H1 (cell line): ENCODE measurements at regions not wholly inside any gene's neighbourhood (a gene's known extent, or its start where the extent isn't known, plus 50 kb on each side); places are given as distances from the start of the nearest gene placed in this dataset.

Experiments
- CTCF ChIA-PET: fragments of 300-600 bp; sonication (Branson Sonifier 250); formaldehyde crosslinking; loops from one replicate; lab custom pipeline; 2021; ENCODE audit not compliant: partially characterized antibody; lab: Charles Lee
- POLR2A ChIA-PET: fragments of 300-600 bp; sonication (Branson Sonifier 250); formaldehyde crosslinking; loops from one replicate; lab custom pipeline; 2021; ENCODE audit warnings: inconsistent platforms; ENCODE audit not compliant: partially characterized antibody; lab: Charles Lee
- DNase-seq, 2 experiments: peaks; one replicate each; pipeline versions ENCODE4 v3.0.0 to v3.0.0-alpha.2; 2010 to 2022; ENCODE audit warnings: low spot score in 2 of 2, low read depth in 1 of 2, mixed read lengths in 1 of 2
- FAIRE-seq: peaks from 2 replicates; lab custom pipeline; 2011; peaks lifted over from hg19 to GRCh38; lab: Jason Lieb, UNC
- H2AFZ ChIP-seq: 2 replicates; pipeline ENCODE4 v1.8.1; 2012; ENCODE audit warnings: low read length, inconsistent platforms
- H2AK5ac ChIP-seq: 2 replicates; pipeline ENCODE4 v1.6.1; 2013; ENCODE audit warnings: low read depth, low read length
- H2BK120ac ChIP-seq: replicated peaks from 2 replicates; pipeline ENCODE3; 2013; ENCODE audit warnings: low read depth, low read length, inconsistent platforms
- H2BK12ac ChIP-seq: 2 replicates; pipeline ENCODE4 v1.6.1; 2013; ENCODE audit warnings: low read depth, low read length
- H2BK15ac ChIP-seq: 2 replicates; pipeline ENCODE4 v1.6.1; 2013; ENCODE audit warnings: low read length
- H2BK20ac ChIP-seq: 2 replicates; pipeline ENCODE4 v1.6.1; 2013; ENCODE audit warnings: low read length
- H2BK5ac ChIP-seq: 2 replicates; pipeline ENCODE4 v1.6.1; 2013; ENCODE audit warnings: low read depth, low read length
- H3K14ac ChIP-seq: 2 replicates; pipeline ENCODE4 v1.6.1; 2013; ENCODE audit warnings: inconsistent platforms; ENCODE audit not compliant: insufficient read length
- H3K18ac ChIP-seq: 2 replicates; pipeline ENCODE4 v1.6.1; 2013; ENCODE audit warnings: low read length; ENCODE audit errors: extremely low read depth
- H3K23ac ChIP-seq: 2 replicates; pipeline ENCODE4 v1.6.1; 2013; ENCODE audit warnings: inconsistent platforms; ENCODE audit not compliant: insufficient read length
- H3K23me2 ChIP-seq: 2 replicates; pipeline ENCODE4 v1.6.1; 2013; ENCODE audit warnings: low read depth, low read length
- H3K27ac ChIP-seq: 2 replicates; pipeline ENCODE4 v1.6.1; 2011; ENCODE audit warnings: low read depth, low read length, inconsistent platforms
- H3K27me3 ChIP-seq, 4 experiments: replicated peaks in 1 of 4; 1 replicate in 1 of 4; 2 replicates in 3 of 4; pipeline versions ENCODE4 v1.6.1 to v1.8.1; 2011 to 2013; ENCODE audit warnings: low read length in 3 of 4, mild to moderate bottlenecking in 3 of 4, inconsistent platforms in 2 of 4, mixed read lengths in 2 of 4, moderate library complexity in 1 of 4; ENCODE audit not compliant: control insufficient read depth in 3 of 4, insufficient read depth in 3 of 4; ENCODE audit errors: extremely low read depth in 1 of 4
- H3K36me3 ChIP-seq, 4 experiments: 2 replicates each; pipeline versions ENCODE4 v1.6.1 to v1.8.1; 2011 to 2013; ENCODE audit warnings: mild to moderate bottlenecking in 4 of 4, low read length in 3 of 4, moderate library complexity in 2 of 4, control low read depth in 1 of 4, inconsistent platforms in 1 of 4; ENCODE audit not compliant: insufficient read depth in 4 of 4, control insufficient read depth in 2 of 4
- H3K4ac ChIP-seq: replicated peaks from 2 replicates; pipeline ENCODE3; 2013; ENCODE audit warnings: low read length, low read depth, mixed read lengths, inconsistent platforms; ENCODE audit not compliant: insufficient read length
- H3K4me1 ChIP-seq, 4 experiments: replicated peaks in 1 of 4; 1 replicate in 1 of 4; 2 replicates in 3 of 4; pipeline versions ENCODE4 v1.6.1 to v1.8.1; 2011 to 2013; ENCODE audit warnings: low read length in 3 of 4, inconsistent platforms in 2 of 4, mixed read lengths in 1 of 4; ENCODE audit not compliant: insufficient read depth in 4 of 4, control insufficient read depth in 3 of 4
- H3K4me2 ChIP-seq, 2 experiments: 2 replicates each; pipeline versions ENCODE4 v1.6.1 to v1.8.1; 2011 to 2013; ENCODE audit warnings: low read depth in 2 of 2, low read length in 2 of 2, control low read depth in 1 of 2, inconsistent platforms in 1 of 2, mild to moderate bottlenecking in 1 of 2; ENCODE audit not compliant: insufficient read depth in 1 of 2
- H3K4me3 ChIP-seq, 4 experiments: fragments of 200-600, 300-600 bp in 1 of 4; sonication (generic), shearing (Covaris generic), sonication (Bioruptor Twin) in 1 of 4; 2 replicates each; pipeline versions ENCODE4 v1.5.1 to v1.8.1; 2011 to 2016; ENCODE audit warnings: low read length in 4 of 4, low read depth in 3 of 4, control low read depth in 2 of 4, inconsistent platforms in 2 of 4, mild to moderate bottlenecking in 2 of 4, mixed read lengths in 1 of 4, moderate library complexity in 1 of 4; ENCODE audit not compliant: insufficient read depth in 2 of 4; ENCODE audit errors: extremely low read depth in 1 of 4
- H3K56ac ChIP-seq: replicated peaks from 2 replicates; pipeline ENCODE3; 2013; ENCODE audit warnings: low read depth, mild to moderate bottlenecking, mixed read lengths, low read length, inconsistent platforms; ENCODE audit not compliant: insufficient read length
- H3K79me1 ChIP-seq: 2 replicates; pipeline ENCODE4 v1.6.1; 2013; ENCODE audit warnings: low read depth, low read length, control low read depth
- H3K79me2 ChIP-seq, 2 experiments: 2 replicates each; pipeline versions ENCODE4 v1.6.1 to v1.8.1; 2012 to 2013; ENCODE audit warnings: low read length in 2 of 2, mild to moderate bottlenecking in 2 of 2, inconsistent platforms in 1 of 2; ENCODE audit not compliant: insufficient read depth in 2 of 2, control insufficient read depth in 1 of 2
- H3K9ac ChIP-seq, 4 experiments: replicated peaks in 1 of 4; 1 replicate in 1 of 4; 2 replicates in 3 of 4; pipeline versions ENCODE4 v1.6.1 to v1.8.1; 2011 to 2013; ENCODE audit warnings: low read depth in 3 of 4, low read length in 3 of 4, control low read depth in 2 of 4, mild to moderate bottlenecking in 2 of 4, moderate library complexity in 2 of 4, inconsistent platforms in 1 of 4; ENCODE audit errors: extremely low read depth in 1 of 4
- H3K9me3 ChIP-seq, 2 experiments: 2 replicates each; pipeline versions ENCODE4 v1.6.1 to v1.8.1; 2012 to 2013; ENCODE audit warnings: mild to moderate bottlenecking in 2 of 2, moderate library complexity in 2 of 2, control low read depth in 1 of 2, inconsistent platforms in 1 of 2, low read depth in 1 of 2, low read length in 1 of 2, mixed read lengths in 1 of 2; ENCODE audit not compliant: insufficient read depth in 2 of 2
- H4K20me1 ChIP-seq, 2 experiments: replicated peaks in 1 of 2; 2 replicates each; pipeline versions ENCODE3 to v1.8.1; 2011 to 2013; ENCODE audit warnings: inconsistent platforms in 2 of 2, low read length in 2 of 2, mild to moderate bottlenecking in 1 of 2; ENCODE audit not compliant: insufficient read depth in 2 of 2, control insufficient read depth in 1 of 2
- H4K5ac ChIP-seq: 2 replicates; pipeline ENCODE4 v1.6.1; 2013; ENCODE audit warnings: low read length, low read depth, mixed read lengths, inconsistent platforms; ENCODE audit not compliant: insufficient read length
- H4K8ac ChIP-seq: 2 replicates; pipeline ENCODE4 v1.8.0; 2013; ENCODE audit warnings: mild to moderate bottlenecking, moderate library complexity, low read length, inconsistent platforms; ENCODE audit not compliant: insufficient read depth; ENCODE audit errors: extremely low read depth
- H4K91ac ChIP-seq: replicated peaks from 2 replicates; pipeline ENCODE3; 2013; ENCODE audit warnings: low read length, mixed read lengths, inconsistent platforms; ENCODE audit not compliant: insufficient read length
- BCL11A ChIP-seq, 2 experiments: IDR thresholded peaks; one replicate each; pipeline ENCODE4 v1.6.1; 2011; ENCODE audit warnings: low read depth in 2 of 2, low read length in 2 of 2, mild to moderate bottlenecking in 2 of 2
- EZH2 ChIP-seq: fragments of 200-600 bp; sonication (generic); IDR thresholded peaks from 2 replicates; pipeline ENCODE4 v1.7.1; 2012; ENCODE audit warnings: low read depth, mild to moderate bottlenecking, moderate library complexity, low read length, inconsistent platforms; ENCODE audit not compliant: severe bottlenecking
- TBP ChIP-seq: IDR thresholded peaks from 2 replicates; pipeline ENCODE4 v1.6.1; 2011; ENCODE audit warnings: low read depth, low read length, improper control_type of control experiment
- WGBS, 2 experiments: shearing (Covaris generic) in 1 of 2; methylation state at CpG; one replicate each; pipeline versions ENCODE4 v1.1.6 to v1.1.7; 2013 to 2015; ENCODE audit warnings: low lambda C conversion rate in 2 of 2, mixed read lengths in 2 of 2, inconsistent platforms in 1 of 2, low coverage in 1 of 2, missing lambda C conversion rate in 1 of 2; ENCODE audit not compliant: insufficient replicate concordance in 2 of 2, insufficient coverage in 1 of 2, insufficient read length in 1 of 2; ENCODE audit errors: extremely low coverage in 1 of 2, missing lambda C conversion rate in 1 of 2; 5-methylcytosine and 5-hydroxymethylcytosine counted together
- TF ChIP-seq, protein P1 (sequence below): IDR thresholded peaks from 2 replicates; pipeline ENCODE4 v1.6.1; 2012; ENCODE audit warnings: inconsistent platforms

DNA sequence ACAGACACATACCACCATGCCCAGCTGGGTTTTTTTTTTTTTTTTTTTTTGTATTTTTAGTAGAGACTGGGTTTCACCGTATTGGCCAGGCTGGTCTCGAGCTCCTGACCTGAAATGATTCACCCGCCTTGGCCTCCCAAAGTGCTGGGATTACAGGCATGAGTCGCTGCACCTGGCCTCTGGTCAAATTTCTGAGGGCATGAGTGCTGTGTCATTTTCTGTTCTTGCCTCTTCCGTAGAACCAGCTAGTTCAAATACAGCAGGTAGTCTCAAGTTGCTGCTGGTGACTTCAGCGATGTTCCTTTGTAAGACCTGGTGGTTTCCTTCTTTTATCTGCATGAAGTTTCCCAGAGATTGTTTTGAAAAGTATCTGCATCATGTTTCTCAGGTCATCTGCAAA is 134.8 kb upstream of the SHH start:
- DNase-seq (no peak), FAIRE-seq (no peak)
- H3K4me1 ChIP-seq, result no peaks in the 10 kb centered on the region
- H3K36me3 ChIP-seq, result no peaks in the 10 kb centered on the region
- TF ChIP-seq, protein P1, sequence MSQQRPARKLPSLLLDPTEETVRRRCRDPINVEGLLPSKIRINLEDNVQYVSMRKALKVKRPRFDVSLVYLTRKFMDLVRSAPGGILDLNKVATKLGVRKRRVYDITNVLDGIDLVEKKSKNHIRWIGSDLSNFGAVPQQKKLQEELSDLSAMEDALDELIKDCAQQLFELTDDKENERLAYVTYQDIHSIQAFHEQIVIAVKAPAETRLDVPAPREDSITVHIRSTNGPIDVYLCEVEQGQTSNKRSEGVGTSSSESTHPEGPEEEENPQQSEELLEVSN, result no peak
- TF ChIP-seq BCL11A (IDR thresholded peaks at IDR 0.05; ENCODE audit: low read depth in 2 of 2, low read length in 2 of 2), result no peak
- TF ChIP-seq EZH2, result no peak
- TF ChIP-seq TBP, result no peak
- H4K8ac ChIP-seq, result no peak overlapping the region
- no peak overlapping the region for H2AFZ ChIP-seq
- H2BK12ac ChIP-seq, result no peak overlapping the region
- no peak overlapping the region for H2AK5ac ChIP-seq
- no peaks in the 10 kb centered on the region for H3K79me2 ChIP-seq
- no peak overlapping the region for H2BK5ac ChIP-seq
- H2BK20ac ChIP-seq, result no peak overlapping the region
- no peaks in the 10 kb centered on the region for H3K23me2 ChIP-seq
- no peaks in the 10 kb centered on the region; the same call in 1 of the 2 replicates for H3K79me1 ChIP-seq
- 91% methylated on average over 3 of the region's 6 CpGs; no CpG with 5 or more reads in 1 of the 2 experiments for WGBS, 2 experiments
- no peak overlapping the region for H3K14ac ChIP-seq
- no peaks in the 10 kb centered on the region; a peak in 1 of 7 replicates for H3K27me3 ChIP-seq
- no peak overlapping the region for H3K9ac ChIP-seq
- H3K23ac ChIP-seq, result no peak overlapping the region
- POLR2A ChIA-PET, result no interaction called here
- H3K4me3 ChIP-seq, result no peak overlapping the region
- H3K4me2 ChIP-seq, result no peak overlapping the region
- CTCF ChIA-PET, result interaction anchor here (0.7 to 1.7 kb wide), 2 partner anchors 95 to 141 kb away, joined by 5 to 7 read pairs; no protein-coding TSS in a partner anchor
- H4K91ac ChIP-seq, result no peak overlapping the region
- no peak overlapping the region for H2BK15ac ChIP-seq
- no peak overlapping the region for H3K18ac ChIP-seq
- H4K20me1 ChIP-seq, result no peaks in the 10 kb centered on the region
- no peak overlapping the region for H4K5ac ChIP-seq
- no peak overlapping the region for H2BK120ac ChIP-seq
- no peak overlapping the region for H3K56ac ChIP-seq
- H3K9me3 ChIP-seq, result no peaks in the 10 kb centered on the region; a peak in 1 of 4 replicates
- H3K4ac ChIP-seq, result no peak overlapping the region
- no peak overlapping the region for H3K27ac ChIP-seq
